ENCODE measurements at regions not wholly inside any gene's neighbourhood (a gene's known extent, or its start where the extent isn't known, plus 50 kb on each side); places are given as distances from the start of the nearest gene placed in this dataset.
"Not testable (repeated sequence)": the region's sequence is repeated elsewhere in the genome, so short reads cannot be mapped to it uniquely, and the experiment has no call there.

DNA sequence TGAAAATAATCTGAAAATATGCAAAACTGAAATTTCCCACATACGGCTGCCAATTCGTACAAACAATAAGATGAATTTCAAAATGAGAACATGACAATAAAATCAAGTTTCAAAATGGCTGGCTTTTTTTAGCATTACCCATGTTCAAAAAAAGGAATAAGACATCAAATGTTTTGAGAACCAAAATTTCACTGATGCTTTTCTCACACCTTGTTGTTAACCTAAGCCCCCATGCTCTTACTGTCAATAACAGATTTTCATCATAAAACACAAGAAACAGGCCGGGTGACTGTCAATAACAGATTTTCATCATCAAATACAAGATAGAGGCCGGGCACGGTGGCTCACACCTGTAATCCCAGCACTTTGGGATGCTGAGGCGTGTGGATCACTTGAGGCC, 2149.6 kb upstream of the DEFB115 start:
- H3K4me3 ChIP-seq; DNase-seq; H3K9me3 ChIP-seq; H3K27me3 ChIP-seq; H3K27ac ChIP-seq; intact Hi-C loops (cut with DNase I); H3K4me1 ChIP-seq: not testable (repeated sequence)
- H3K36me3 ChIP-seq, result peaks cover 0 to 12% (median 0%) of the 10 kb centered on the region in 3 donors
- 53 to 58% methylated on average over 6 of the region's 6 CpGs for WGBS, 2 donors

DNA sequence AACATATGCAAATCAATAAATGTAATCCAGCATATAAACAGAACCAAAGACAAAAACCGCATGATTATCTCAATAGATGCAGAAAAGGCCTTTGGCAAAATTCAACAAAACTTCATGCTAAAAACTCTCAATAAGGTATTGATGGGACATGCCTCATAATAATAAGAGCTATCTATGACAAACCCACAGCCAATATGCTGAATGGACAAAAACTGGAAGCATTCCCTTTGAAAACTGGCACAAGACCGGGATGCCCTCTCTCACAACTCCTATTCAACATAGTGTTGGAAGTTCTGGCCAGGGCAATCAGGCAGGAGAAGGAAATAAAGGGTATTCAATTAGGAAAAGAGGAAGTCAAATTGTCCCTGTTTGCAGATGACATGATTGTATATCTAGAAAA, 2148.1 kb upstream of the DEFB115 start:
- H3K27me3 ChIP-seq; H3K4me3 ChIP-seq; H3K4me1 ChIP-seq; H3K27ac ChIP-seq; intact Hi-C loops (cut with DNase I); DNase-seq; H3K36me3 ChIP-seq; H3K9me3 ChIP-seq: not testable (repeated sequence)
- WGBS, 2 donors, result 34 to 45% methylated on average over 2 of the region's 2 CpGs

DNA sequence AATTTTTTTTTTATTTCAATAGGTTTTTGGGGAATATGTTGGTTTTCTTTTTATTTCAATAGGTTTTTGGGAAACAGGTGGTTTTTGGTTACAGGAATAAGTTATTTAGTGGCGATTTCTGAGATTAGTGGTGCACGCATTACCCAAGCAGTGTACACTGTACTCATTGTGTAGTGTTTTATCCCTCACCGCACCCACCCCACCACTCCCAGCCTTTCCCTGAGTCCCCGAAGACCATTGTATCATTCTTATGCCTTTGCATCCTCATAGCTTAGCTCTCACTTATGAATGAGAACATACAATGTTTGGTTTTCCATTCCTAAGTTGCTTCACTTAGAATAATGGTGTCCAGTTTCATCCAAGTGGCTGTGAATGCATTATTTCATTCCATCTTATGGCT, 2142.4 kb upstream of the DEFB115 start:
- intact Hi-C loops (cut with DNase I), result loop anchor here (10.0 kb wide), 1 partner anchor 760 kb away; no protein-coding TSS in a partner anchor
- H3K4me1 ChIP-seq, result not testable (repeated sequence)
- 66 to 70% methylated on average over 4 of the region's 4 CpGs for WGBS, 2 donors

DNA sequence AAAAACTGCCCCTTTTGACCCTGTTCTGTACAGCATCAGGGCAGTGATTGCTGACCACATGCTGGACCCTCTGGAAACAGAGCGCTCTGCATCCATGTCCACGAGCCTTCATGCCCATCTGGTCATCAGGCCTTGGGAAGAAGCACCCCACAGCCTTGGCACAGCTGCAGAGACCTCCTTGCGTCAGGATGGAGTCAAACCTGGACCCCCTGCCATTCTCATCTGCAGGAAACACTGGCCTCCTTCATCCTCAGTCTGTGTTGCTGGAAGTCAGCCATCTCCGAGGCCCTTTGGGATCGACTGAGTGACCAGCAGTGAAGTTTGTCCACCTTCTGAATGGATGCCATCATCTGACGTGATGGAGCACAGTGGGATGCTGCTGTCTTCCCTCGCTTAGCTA, 2138.3 kb upstream of the DEFB115 start:
- 53 to 55% methylated on average over 5 to 7 of the region's 7 CpGs for WGBS, 2 donors
- DNase-seq, result no peak
- no peak overlapping the region for H3K4me3 ChIP-seq
- peaks cover 0 to 5% (median 0%) of the 10 kb centered on the region in 3 donors for H3K36me3 ChIP-seq
- intact Hi-C loops (cut with DNase I), result loop anchor here (10.0 kb wide), 1 partner anchor 756 kb away; no protein-coding TSS in a partner anchor
- no peak for TF ChIP-seq POLR2A (IDR thresholded peaks at IDR 0.05)
- TF ChIP-seq, protein P1, sequence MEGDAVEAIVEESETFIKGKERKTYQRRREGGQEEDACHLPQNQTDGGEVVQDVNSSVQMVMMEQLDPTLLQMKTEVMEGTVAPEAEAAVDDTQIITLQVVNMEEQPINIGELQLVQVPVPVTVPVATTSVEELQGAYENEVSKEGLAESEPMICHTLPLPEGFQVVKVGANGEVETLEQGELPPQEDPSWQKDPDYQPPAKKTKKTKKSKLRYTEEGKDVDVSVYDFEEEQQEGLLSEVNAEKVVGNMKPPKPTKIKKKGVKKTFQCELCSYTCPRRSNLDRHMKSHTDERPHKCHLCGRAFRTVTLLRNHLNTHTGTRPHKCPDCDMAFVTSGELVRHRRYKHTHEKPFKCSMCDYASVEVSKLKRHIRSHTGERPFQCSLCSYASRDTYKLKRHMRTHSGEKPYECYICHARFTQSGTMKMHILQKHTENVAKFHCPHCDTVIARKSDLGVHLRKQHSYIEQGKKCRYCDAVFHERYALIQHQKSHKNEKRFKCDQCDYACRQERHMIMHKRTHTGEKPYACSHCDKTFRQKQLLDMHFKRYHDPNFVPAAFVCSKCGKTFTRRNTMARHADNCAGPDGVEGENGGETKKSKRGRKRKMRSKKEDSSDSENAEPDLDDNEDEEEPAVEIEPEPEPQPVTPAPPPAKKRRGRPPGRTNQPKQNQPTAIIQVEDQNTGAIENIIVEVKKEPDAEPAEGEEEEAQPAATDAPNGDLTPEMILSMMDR (IDR thresholded peaks at IDR 0.05), result no peak
- peaks cover 0 to 11% (median 0%) of the 10 kb centered on the region in 3 donors for H3K9me3 ChIP-seq
- H3K27ac ChIP-seq, result no peak overlapping the region
- H3K4me1 ChIP-seq, result no peaks in the 10 kb centered on the region
- no peaks in the 10 kb centered on the region for H3K27me3 ChIP-seq

More for the DNA sequence above, 2142.4 kb upstream of the DEFB115 start:
- H3K36me3 ChIP-seq, H3K4me3 ChIP-seq, H3K27me3 ChIP-seq, DNase-seq, H3K27ac ChIP-seq: not testable (repeated sequence)
- peaks cover 0 to 11% (median 3%) of the 10 kb centered on the region in 3 donors for H3K9me3 ChIP-seq

DNA sequence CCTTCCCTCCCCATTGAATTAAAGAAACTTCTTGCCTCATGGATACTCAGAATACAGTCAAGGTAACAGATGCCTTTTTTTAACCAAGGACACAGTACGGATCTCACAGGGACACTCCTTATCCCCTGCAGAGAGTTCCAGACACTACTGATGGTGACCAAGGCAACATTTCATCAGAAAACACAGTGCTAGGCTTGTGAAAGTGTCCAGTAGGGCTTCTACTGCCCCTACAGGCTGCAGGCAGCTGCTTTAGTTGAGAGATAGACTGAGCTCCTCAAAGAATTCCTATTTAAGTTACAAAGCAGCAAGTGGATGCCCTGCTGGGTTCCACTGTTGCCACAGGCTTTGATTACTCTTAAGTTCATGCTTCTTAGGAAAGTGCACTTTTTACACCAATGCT, 2137.8 kb upstream of the DEFB115 start:
- WGBS, 2 donors, result 57 to 73% methylated on average over 1 of the region's 1 CpG
- H3K27me3 ChIP-seq, H3K4me3 ChIP-seq, H3K36me3 ChIP-seq, H3K4me1 ChIP-seq, H3K27ac ChIP-seq, DNase-seq: not testable (repeated sequence)
- peaks cover 0 to 11% (median 0%) of the 10 kb centered on the region in 3 donors for H3K9me3 ChIP-seq
- intact Hi-C loops (cut with DNase I), result loop anchor here (10.0 kb wide), 1 partner anchor 755 kb away; no protein-coding TSS in a partner anchor

DNA sequence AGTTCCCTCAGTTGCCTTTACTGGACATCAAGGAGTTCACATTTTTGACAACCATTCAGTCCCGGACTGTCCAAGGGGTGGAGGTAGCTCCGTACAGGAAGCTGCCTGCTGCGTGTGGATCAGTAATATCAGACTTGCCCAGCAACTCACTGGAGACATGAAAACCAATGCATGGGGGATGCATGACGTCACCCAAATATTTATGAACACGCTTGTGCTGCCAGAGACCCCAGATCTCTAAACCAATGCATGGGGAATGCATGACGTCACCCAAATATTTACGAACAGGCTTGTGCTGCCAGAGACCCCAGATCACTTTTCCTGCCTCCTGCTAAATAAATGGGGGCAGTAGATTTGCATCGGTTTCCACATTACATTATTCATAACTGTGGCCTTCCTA, 2137.4 kb upstream of the DEFB115 start:
- H3K27ac ChIP-seq; H3K27me3 ChIP-seq; intact Hi-C loops (cut with DNase I); H3K36me3 ChIP-seq; DNase-seq; H3K4me3 ChIP-seq; H3K4me1 ChIP-seq: not testable (repeated sequence)
- peaks cover 0 to 11% (median 0%) of the 10 kb centered on the region in 3 donors for H3K9me3 ChIP-seq
- WGBS, 2 donors, result 44 to 45% methylated on average over 8 of the region's 8 CpGs

DNA sequence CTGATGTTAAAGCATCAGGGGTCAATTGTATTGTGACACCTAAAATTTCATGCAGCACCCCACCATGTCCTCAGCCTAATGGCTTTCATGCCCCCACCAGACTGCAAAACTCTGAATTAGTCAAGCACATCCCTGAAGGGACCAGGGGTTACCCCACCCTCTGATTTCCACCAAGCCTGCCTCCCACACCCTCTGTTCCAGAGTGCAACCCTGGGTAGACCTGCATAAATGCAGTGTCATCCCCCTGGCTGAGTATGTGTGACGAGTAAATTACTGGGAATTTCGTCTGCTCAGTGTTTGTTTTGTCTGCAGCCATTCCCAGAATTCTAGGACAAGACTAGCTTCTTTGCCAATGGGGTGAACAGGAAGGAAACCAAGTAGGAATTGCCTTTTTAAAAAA, 2136.9 kb upstream of the DEFB115 start:
- H3K27me3 ChIP-seq; DNase-seq; H3K4me3 ChIP-seq; H3K27ac ChIP-seq; intact Hi-C loops (cut with DNase I); H3K4me1 ChIP-seq; H3K36me3 ChIP-seq: not testable (repeated sequence)
- peaks cover 0 to 11% (median 0%) of the 10 kb centered on the region in 3 donors for H3K9me3 ChIP-seq
- 14 to 17% methylated on average over 2 of the region's 2 CpGs for WGBS, 2 donors

DNA sequence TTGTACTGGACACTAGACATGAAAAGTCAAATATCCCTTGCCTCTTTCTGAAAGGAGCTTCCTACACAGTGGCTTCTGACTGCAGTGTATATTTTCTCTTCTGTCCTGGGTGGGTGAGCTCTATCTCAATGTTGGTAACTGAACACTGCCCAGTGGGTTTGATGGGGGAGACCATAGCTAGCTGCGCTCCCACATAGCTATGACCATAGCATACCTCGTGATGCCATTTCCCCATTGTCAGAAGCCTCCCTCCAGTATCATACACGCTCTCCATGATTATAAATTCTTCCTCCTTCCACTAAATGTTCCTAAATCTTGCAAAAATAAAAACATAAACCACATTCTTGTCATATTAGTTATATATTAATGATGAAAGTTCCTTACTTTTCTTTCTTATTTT, 2134.7 kb upstream of the DEFB115 start:
- H3K9me3 ChIP-seq, result peaks cover 0 to 11% (median 0%) of the 10 kb centered on the region in 3 donors
- DNase-seq; H3K36me3 ChIP-seq; H3K4me1 ChIP-seq; H3K4me3 ChIP-seq; H3K27me3 ChIP-seq; intact Hi-C loops (cut with DNase I); H3K27ac ChIP-seq: not testable (repeated sequence)
- 34 to 41% methylated on average over 3 of the region's 3 CpGs for WGBS, 2 donors

DNA sequence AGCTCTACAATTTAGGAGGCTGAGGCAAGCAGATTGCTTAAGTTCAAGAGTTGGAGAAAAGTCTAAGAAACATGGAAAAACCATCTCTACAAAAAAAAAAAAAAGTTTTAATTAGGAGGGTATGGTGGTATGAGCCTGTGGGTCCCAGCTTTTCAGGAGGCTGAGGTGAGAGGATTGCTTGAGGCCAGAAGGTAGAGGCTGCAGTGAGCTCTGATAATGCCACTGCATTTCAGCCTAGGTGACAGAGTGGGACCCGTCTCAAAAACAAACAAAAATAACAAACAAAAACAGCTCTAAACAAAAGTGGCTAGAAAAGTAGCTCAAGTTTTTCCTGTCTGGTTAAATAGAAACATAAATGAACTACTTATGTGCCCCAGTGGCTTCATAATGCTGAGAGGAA, 2133.6 kb upstream of the DEFB115 start:
- H3K27me3 ChIP-seq, result no peaks in the 10 kb centered on the region
- TF ChIP-seq, protein P1 (IDR thresholded peaks at IDR 0.05), result no peak
- TF ChIP-seq POLR2A (IDR thresholded peaks at IDR 0.05), result no peak
- H3K9me3 ChIP-seq, result peaks cover 0 to 5% (median 0%) of the 10 kb centered on the region in 3 donors
- intact Hi-C loops (cut with DNase I), result no loop called here
- no peaks in the 10 kb centered on the region for H3K36me3 ChIP-seq
- H3K4me3 ChIP-seq, result no peak overlapping the region
- 46% methylated on average over 1 of the region's 1 CpG for WGBS, 2 donors
- no peak overlapping the region for H3K27ac ChIP-seq
- H3K4me1 ChIP-seq, result no peaks in the 10 kb centered on the region
- DNase-seq, result no peak

Data from esophagus squamous epithelium (tissue), 5 donors.